HG02852 (cell line): ENCODE measurements at regions not wholly inside any gene's neighbourhood (a gene's known extent, or its start where the extent isn't known, plus 50 kb on each side); places are given as distances from the start of the nearest gene placed in this dataset.
"Not testable (repeated sequence)": the region's sequence is repeated elsewhere in the genome, so short reads cannot be mapped to it uniquely, and the experiment has no call there.

Source experiments
- ATAC-seq: cut with Tn5 transposase; IDR thresholded peaks from one replicate; pipeline ENCODE4 v1.9.1; 2021; ENCODE audit warnings: mild to moderate bottlenecking, moderate library complexity; ENCODE audit not compliant: unreplicated experiment

GRCh38 chr7:115574681-115575291 is 455.8 kb downstream of the TFEC start:
- no peak for ATAC-seq

GRCh38 chr7:115572111-115572510 is 458.5 kb downstream of the TFEC start:
- ATAC-seq: no peak

GRCh38 chr7:115561335-115562110 is 469.0 kb downstream of the TFEC start:
- no peak for ATAC-seq

DNA sequence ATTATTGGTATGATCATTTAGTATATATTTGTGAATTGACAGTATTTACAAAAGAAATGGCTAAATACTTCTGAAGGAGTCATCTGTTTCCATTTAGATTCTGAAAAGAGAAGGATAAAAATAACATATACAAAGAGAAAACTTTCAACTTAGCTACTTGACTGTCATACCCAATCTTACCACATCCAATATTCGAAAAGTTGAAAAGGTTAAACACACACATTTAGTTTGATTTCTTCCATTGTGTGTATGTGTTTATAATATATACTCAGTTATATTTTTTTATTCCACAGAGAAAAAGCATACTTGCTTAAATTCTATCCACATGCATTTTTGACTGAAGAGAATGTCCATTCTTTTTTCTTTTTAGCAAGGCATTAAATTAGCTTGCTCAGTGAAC is 470.7 kb downstream of the TFEC start:
- ATAC-seq: no peak

- no peak for ATAC-seq
Observed at GRCh38 chr7:115558161-115558560, 472.4 kb downstream of the TFEC start.

DNA sequence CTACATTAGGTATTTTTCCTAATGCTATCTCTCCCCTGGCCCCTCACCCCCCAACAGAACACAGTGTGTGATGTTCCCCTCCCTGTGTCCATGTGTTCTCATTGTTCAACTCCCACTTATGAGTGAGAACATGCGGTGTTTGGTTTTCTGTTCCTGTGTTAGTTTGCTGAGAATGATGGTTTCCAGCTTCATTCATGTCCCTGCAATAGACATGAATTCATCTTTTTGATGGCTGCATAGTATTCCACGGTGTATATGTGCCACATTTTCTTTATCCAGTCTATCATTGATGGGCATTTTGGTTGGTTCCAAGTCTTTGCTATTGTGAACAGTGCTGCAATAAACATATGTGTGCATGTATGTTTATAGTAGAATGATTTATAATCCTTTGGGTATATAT is 473.3 kb downstream of the TFEC start:
- not testable (repeated sequence) for ATAC-seq

DNA sequence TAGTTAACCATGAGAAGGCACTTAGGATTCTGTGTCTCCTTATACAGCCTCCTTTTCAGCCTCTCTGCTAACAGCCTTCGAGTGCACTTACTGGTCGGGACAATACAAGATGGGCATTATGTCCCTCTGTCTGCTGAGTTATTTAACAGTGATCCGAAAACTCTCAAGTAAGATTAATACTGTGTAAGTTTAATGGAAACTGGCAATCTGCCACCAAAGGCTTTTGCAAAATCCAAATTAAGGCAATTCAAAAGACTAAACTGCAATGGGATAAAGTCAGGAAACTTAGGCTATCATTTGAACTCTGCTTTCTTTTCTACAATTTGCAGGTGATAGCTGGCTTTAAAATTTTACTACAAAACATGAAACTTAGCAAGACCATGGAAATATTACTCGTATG is 477.8 kb downstream of the TFEC start:
- no peak for ATAC-seq

DNA sequence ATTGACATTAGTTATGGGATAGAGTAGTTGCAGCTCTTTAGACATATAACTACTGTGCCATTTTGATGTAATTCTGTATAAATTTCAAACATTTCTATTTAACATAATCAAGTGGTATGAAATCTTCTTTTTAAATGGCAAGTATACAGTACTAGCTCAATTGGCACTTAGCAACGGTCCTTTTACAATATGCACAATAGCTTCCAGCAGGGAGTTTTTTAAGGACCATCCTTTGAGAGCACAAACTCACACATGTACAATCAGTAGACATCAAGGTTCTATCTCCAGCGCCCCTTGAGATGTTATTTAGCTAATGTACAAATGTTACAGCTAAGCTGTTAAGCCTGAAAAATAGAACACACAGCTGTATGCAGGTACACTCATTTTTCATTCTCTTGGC is 480.7 kb downstream of the TFEC start:
- no peak for ATAC-seq

DNA sequence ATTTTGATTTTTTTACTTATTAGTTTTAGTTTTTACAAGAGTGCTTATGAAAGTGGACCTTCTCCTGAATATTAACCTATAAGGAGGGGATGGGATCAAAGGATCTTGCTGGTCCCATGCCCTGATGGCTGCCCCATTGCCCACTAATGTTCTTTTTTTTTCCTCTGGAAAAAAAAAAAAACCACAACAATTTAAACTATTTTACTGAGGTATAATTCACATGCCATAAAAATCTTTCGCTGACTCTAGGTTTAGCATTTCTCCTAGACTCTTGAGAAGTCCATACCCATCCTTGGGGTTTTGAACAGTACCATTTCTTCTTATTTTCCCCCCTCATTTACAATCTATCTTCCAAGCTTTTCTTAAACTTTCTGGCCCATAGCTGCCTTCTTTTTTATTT is 481.8 kb downstream of the TFEC start:
- ATAC-seq: no peak

DNA sequence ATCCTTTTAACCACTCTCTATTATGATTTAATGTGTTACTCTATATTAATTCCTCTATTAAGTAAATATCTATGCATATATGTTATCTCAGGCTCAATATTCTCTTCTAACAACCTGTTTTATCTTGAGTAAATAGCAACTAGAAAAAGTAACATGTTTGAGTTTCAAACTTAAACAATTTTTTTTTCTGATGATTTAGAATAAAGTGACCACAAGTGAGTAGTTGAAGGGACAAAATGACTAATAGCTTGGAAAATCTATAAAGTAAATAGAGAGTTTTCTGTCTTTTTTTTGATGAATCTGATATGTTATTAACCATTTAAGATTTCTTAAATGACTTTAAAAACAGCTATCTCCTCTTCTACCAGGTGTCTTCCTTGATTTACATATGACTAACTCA is 483.8 kb downstream of the TFEC start:
- no peak for ATAC-seq

DNA sequence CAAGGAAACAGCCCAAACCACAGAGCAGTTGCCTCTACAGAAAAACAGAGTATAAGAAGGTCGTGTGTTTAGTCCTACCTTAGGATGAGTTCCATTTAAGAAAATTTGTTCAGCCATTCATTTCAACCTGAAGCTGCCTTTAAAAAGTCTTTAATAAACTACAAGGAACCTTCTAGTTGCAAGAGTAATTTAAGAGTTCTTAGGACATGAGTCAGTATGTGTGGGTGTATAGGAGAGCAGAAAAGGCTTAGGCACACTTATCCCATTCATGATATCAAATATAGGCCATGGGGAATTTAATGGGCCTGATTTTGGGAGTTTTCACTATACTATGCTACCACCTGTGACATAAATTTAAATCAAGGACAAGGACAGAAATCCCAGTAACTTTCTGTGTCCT is 496.8 kb downstream of the TFEC start:
- ATAC-seq: no peak

DNA sequence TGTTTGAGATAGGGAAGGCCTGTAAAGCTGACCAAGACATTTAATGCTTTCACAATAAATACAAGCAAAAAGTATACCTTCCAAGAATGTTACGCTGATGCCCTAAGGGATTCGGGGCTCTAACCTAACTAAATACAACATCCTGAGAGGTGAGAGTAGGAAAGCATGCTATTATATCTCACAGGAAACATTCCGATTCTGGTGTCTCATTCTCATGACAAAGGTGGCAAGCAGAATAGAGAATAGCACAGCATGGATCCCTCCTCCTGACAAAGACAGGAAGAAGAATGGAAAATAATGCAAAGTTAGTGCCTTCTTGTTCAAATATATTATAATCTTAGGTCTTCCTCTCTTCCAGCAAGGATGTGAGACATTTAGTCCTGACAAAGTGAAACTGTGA is 504.3 kb downstream of the TFEC start:
- no peak for ATAC-seq

DNA sequence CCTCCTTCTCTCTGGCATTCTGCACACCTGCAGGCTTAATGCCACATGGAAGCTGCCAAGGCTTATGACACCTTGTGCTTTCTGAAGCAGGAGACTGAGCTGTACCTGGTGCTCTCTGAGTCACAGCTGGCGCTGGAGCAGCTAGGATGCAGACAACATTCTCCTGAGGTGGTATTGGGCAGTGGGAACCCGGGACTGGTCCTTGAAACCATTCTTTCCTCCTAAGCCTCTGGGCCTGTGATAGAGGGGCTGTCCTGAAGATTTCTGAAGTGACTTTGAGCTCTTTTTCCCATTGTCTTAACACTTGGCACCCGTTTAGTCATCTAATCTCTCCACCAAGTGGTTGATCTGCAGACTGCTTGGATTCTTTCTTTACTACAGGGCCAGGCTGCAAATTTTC is 508.4 kb downstream of the TFEC start:
- no peak for ATAC-seq

- no peak for ATAC-seq
Observed at GRCh38 chr7:115516341-115516740, 514.2 kb downstream of the TFEC start.

DNA sequence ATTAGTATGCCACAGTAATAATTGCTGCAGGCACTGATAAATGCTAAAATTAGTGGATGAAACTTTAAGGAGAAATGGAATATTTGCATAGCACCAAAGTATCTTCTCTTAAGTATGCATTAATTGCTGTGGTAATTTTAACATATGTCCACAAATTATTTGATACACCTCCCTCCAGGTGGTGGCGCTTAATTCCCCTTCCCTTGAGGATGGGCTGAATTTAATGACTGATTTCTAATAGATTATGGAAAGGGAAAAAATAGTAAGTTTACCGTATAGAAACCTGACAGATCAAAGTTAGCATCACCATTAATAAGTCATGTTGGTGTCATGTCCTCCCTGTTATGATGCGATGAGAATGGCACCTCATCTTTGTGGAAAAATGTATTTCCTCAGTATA is 519.2 kb downstream of the TFEC start:
- no peak for ATAC-seq

- no peak for ATAC-seq
Observed at GRCh38 chr7:115505136-115505535, 525.4 kb downstream of the TFEC start.

DNA sequence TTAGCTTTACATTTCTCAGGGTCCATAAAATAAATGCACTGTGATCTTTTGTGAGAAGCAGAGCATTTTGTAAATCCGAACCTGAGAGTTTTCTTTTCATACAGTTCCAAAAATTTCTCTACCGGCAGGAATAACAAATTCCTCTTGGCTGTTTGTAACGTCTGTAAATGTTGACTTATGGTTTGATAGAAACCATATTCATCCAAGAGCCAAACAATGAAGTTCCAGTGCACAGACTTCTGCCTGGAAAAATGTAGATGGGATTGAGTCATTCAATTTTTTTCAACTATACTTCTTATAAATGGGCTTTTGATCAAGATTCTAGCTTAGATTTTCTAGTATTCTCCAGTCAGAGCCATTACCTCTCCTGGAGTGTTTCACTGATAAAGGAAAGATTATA is 530.6 kb downstream of the TFEC start:
- ATAC-seq: no peak

DNA sequence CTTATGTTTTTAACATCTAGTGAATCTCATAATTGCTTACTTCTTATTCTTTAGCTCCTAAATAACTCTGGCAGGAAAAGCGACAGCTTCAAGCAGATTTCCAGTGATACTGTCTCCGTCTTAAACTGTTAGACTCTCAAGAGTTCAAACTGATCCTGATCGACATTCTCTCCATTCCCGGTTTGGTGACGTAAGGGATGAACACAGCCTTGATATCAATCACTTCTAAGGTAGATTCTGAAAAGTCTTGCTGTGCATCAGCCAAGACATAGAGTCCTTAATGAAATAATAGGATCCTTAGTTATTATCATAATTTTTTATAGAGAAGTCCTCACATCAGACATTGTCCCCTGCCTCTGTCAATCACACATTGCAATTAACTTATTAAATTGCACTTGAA is 534.6 kb downstream of the TFEC start:
- no peak for ATAC-seq

DNA sequence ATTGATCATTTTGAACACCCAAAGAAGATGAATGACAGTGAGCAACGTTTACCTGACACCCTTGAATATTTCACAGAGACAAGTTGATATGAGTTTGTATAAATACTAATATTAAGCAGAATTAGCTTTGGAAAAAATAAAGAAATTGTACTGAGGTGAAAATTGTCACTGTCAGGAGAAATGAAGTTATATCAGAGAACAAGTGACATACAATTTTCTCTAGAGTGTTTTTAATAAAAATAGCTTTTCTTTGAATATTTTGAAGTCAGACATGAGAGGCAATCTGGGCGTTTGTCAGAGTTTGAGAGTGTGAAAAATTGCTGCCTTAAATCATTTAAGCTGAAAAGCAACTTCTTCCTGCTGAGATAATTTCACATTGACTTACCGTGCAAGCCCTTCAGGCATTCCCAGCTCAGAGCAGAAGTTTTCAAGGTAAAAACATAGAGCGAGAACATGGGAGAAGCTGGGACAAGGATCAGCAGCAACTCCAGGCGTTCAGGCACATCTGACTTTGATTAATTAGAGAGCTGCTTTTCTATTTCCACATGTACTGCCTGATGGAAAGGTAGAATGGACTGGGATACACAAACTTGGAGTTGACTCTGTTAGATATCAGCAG is 535.9 kb downstream of the TFEC start:
- no peak for ATAC-seq

DNA sequence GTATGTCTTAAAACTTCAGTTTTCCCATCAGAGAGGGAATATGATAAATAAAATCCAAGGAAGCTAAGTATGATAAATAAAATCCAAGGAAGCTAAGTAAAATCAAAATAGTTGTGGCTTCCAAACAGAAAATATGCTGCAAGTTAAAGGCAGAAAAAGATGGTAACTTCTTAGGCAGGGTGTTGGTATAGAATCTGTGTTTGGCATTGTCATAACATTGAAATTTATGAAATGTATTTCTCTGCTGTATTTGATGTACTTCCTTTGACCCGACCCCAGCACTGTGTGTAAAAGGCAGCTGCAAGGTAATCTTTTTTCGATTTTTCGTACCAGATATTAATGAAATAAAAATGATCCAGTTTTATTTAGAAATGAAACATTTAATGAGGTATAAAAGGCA is 537.2 kb downstream of the TFEC start:
- no peak for ATAC-seq

DNA sequence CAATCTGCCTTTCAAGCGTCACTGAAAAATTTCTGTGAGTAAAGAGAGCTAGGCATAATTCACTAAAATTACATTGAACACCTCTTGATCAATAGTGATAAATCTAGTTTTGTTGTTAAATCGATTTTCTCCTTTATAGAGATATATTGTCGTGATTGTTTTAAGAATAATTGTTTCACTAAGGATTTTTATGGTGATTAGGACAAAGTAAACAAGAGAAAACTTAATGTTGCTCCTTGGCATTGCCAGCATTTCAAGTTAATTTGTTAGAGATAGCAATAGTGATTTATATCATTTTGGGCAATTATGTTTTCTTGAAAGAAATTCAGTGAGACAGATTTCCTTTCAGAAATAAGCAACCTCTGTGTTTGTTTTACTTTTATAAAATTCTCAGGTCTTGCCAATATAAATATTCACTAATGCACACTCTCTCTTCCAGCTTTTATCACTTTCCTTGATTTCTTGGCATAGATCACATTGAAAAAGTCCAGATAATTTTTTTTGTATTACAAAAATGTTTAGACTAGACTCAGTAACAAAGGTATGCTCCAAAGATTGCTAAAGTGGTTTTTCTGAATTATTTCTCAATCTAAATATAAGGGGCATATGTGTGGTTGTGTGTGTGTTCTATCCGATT is 538.7 kb downstream of the TFEC start:
- no peak for ATAC-seq

GRCh38 chr7:115479448-115479847 is 551.1 kb downstream of the TFEC start:
- no peak for ATAC-seq
